ENCODE measurements at regions not wholly inside any gene's neighbourhood (a gene's known extent, or its start where the extent isn't known, plus 50 kb on each side); places are given as distances from the start of the nearest gene placed in this dataset.

DNA sequence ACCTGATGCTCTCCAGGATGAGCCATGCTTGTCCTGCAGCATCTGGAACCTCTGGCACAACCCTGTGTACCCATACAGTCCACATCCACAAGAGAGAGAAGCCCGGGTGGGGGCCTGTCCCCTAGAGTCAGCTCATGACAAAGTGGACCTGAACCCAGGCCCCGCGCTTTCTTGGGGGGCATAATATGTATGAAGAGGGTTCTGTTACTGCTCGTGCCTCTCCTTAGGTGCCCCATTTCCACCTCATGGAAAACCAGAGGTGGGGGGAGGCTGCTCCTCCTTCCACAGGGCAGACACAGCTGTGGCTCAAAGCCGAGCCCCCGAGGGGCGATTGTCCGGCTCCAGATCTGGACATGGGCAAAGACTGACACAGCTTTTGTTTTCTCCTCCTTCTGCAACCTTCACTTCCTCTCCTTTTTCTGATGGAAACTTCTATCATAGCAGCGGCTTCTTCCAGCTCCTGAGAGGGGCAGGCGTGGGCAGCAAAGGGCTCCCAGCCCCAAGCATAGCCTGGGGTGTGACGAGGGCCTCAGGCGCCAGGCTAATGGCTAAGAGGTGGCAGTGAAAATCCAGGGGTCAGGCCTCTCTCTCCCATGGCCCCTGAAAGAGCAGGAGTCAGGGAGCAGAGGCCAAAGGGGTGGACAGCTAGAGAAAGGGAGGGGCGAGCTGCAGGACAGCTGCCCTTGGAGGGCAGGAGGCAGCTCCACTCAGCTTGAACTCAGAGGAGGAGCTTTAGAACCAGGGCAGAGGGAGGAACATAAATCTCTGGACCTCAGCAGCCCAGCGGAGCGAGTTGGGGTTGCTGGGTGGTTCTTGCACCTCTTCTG, 155.5 kb downstream of the ZFP36L2 start:
- no peaks in the 10 kb centered on the region for H3K9me3 ChIP-seq (replicated peaks; ENCODE audit: control insufficient read depth, insufficient read depth, low read length)
- peaks cover 24% of the 10 kb centered on the region for H3K4me1 ChIP-seq (ENCODE audit: control insufficient read depth, extremely low read depth, insufficient read depth, low read length)
- dilution Hi-C loops (cut with MboI; ENCODE audit: extremely low pct_ligation_motif_present, low sequenced_read_pairs) = no loop called here
- intact Hi-C loops (cut with micrococcal nuclease) = no loop called here
- ChIA-PET CTCF (interaction anchor here (0.8 to 2.2 kb wide), 6 partner anchors 11 to 55 kb away, joined by 3 to 9 read pairs (median 4); no protein-coding TSS in a partner anchor), POLR2A (no interaction called here)
- no peaks in the 10 kb centered on the region for H3K36me3 ChIP-seq (ENCODE audit: control insufficient read depth in 2 of 2, extremely low read depth in 1 of 2, insufficient read depth in 2 of 2, low read length in 2 of 2)
- no peak overlapping the region for H3K4me2 ChIP-seq (ENCODE audit: insufficient read depth, low read length)
- no peaks in the 10 kb centered on the region for H3K9me1 ChIP-seq (replicated peaks; ENCODE audit: control insufficient read depth, extremely low read depth, insufficient read depth, low read length)
- DNase-seq (ENCODE audit: low read depth, low spot score) = no peak
- no peak for FAIRE-seq
- H3K4me3 ChIP-seq (replicated peaks in 1 of 3; ENCODE audit: insufficient read depth in 1 of 3, low read depth in 1 of 3, low read length in 3 of 3) = no peak overlapping the region
- no TSS peak for BruUV-seq (replicated peaks)
- no peaks in the 10 kb centered on the region for H3K79me2 ChIP-seq (ENCODE audit: control insufficient read depth, insufficient read depth, low read length)
- TF ChIP-seq FOS (IDR thresholded peaks at IDR 0.05; ENCODE audit: borderline replicate concordance, insufficient read depth, low read length) = no peak
- no peak for TF ChIP-seq JUN (IDR thresholded peaks at IDR 0.05; ENCODE audit: borderline replicate concordance, insufficient read depth, insufficient read length, low read depth)
- TF ChIP-seq POLR2A (IDR thresholded peaks at IDR 0.05; ENCODE audit: low read depth, low read length) = no peak
- TF ChIP-seq MYC (IDR thresholded peaks at IDR 0.05; ENCODE audit: low read depth, low read length) = no peak
- no peak for TF ChIP-seq POLR2AphosphoS5 (IDR thresholded peaks at IDR 0.05; ENCODE audit: insufficient read depth, low read depth, low read length)
- TF ChIP-seq GATA2 (IDR thresholded peaks at IDR 0.05; ENCODE audit: insufficient read depth, insufficient read length, low read depth, low read length) = no peak
- TF ChIP-seq CTCF (IDR thresholded peaks at IDR 0.05; ENCODE audit: extremely low read depth in 1 of 2, insufficient read depth in 1 of 2, low read depth in 1 of 2, low read length in 2 of 2) = no peak
- TF ChIP-seq EZH2 (IDR thresholded peaks at IDR 0.05; ENCODE audit: borderline replicate concordance, low read depth, low read length, severe bottlenecking) = no peak
- no peak for TF ChIP-seq MAX (IDR thresholded peaks at IDR 0.05; ENCODE audit: insufficient read depth, insufficient read length)
- H3K27ac ChIP-seq (ENCODE audit: insufficient read depth, low read depth, low read length) = no peak overlapping the region
- no peak overlapping the region for H2AFZ ChIP-seq (ENCODE audit: low read depth, low read length)
- no peak overlapping the region for H3K9ac ChIP-seq (replicated peaks; ENCODE audit: extremely low read depth, insufficient read depth, low read length)
- no peaks in the 10 kb centered on the region for H4K20me1 ChIP-seq (replicated peaks; ENCODE audit: control insufficient read depth, extremely low read depth, insufficient read depth, low read length)
- no peaks in the 10 kb centered on the region for H3K27me3 ChIP-seq (ENCODE audit: control insufficient read depth in 2 of 2, insufficient read depth in 2 of 2, low read length in 2 of 2)

Measured in endothelial cell of umbilical vein (primary cell).